Brain pericyte (primary cell): ENCODE measurements at regions not wholly inside any gene's neighbourhood (a gene's known extent, or its start where the extent isn't known, plus 50 kb on each side); places are given as distances from the start of the nearest gene placed in this dataset.

ENCODE experiments used
- DNase-seq: peaks from one replicate; pipeline ENCODE4 v3.0.0-alpha.2; 2012; ENCODE audit warnings: low read depth, low spot score

DNA sequence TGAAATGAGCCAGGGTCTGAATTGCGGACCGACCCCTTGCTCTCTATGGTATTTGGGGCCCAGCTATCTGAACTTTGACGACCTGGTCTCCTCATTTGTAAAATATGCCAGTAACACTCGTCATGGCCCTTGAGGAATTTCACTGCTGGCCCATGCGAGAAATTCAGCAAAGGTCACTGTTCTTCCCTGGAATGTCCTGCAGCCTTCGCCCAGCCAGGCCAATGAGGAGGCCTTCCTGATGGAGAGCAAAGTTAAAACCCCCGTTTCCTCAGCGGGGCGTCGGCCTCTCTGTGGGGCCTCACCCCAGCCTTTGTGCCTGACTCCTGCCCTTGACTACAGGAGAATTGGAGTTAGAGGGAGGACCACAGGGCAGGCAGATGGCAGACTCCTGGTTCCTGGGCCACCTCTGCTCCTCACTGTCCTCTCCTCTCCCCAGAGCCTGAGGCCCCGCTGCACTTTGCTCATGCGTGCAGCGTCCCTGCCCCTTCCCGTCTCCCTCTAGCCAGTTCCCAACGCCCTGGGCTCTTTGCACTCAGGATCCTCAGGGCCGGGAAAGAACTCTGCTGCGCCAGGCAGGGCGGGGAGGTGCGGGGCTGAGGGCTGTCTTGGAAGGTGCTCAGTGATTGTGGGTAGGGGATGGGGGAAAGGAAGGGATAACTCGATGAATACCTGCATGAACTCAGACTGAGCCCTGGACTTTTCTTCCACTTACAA lies 257.0 kb upstream of the RAB6C start:
- no peak for DNase-seq

DNA sequence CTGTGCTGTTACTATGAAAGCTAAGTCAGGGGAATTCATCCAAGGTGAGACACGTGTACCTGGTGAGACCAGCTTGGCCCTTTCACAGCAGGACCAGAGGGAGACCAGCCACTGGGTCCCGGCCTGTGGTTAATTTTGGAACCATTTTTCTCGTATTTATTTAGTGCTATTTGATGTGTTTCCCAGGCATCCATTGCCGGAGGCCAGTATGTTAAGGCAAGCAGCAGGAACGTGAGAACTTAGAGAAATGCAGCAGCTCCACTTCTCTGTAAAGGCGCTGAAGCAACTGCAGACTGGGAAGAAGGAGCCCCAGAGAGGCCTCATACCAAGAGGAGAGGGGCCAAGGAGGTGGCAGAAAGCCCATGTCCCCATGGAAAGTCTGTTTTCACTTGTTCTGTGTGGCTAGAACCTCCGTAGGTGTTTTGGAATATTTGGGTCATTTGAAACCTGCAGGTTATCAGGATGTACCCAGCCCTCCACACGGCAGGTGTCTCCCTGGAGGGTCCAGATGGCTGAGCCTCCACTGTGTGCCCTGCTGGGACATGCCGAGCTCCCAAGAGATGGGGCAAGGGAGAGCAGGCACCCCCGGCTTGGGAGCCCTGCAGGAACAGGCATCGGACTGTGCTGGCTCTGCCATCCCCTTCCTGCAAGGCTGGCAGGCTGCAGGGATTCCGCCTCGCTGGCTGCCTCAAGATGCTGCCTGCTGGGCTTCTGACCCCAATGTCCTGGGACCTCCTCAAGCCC lies 256.0 kb upstream of the RAB6C start:
- no peak for DNase-seq

DNA sequence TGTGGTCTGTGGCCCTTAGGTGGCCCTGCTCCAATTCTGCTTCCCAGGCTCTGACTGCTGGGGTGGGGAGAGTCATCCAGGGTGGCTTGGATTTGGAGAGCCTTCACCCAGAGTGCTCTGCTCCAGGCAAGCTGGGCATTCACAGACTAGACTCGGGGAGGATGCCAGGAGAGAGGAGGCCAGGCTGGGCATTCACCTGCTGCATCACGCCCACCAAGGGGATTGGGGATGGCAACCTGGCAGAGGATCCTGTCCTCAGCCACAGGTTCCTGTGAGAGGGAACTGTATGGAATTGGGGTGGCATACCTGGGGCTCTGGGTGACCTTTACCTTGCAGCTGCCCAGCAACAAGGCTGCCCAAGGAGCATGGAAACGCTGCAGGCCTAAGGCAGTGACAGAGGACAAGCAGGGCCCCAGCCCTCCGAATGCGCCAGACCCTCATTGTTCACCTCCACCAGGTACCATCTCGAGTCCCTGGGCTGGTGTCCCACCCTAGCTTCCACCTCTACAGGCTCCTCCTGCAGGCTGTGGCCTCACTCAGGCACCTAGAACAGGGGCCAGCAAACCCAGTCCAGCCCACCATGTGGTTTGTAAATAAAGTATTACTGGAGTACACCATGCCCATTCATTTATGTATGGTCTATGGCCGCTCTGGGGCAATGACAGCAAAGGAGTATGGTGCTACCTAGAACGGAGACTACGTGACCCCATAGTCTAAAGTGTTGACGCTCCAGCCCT lies 255.3 kb upstream of the RAB6C start:
- DNase-seq = no peak

DNA sequence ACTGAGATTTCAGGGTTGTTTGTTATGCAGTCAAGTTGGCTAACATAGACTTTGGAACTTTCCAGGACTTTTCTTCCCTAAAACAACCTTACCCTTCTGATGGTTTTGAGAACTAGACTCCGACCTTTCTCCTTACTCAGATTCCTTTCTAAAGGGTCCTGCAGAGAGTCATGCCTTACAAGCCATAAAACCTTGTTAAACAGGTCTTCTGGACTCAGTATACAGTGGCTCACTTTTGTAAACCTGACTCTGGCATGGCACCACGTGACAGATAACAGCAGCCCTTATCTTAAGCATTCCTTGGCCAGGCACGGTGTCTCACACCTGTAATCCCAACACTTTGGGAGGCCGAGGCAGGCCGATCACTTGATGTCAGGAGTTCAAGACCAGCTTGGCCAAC lies 253.2 kb upstream of the RAB6C start:
- no peak for DNase-seq

DNA sequence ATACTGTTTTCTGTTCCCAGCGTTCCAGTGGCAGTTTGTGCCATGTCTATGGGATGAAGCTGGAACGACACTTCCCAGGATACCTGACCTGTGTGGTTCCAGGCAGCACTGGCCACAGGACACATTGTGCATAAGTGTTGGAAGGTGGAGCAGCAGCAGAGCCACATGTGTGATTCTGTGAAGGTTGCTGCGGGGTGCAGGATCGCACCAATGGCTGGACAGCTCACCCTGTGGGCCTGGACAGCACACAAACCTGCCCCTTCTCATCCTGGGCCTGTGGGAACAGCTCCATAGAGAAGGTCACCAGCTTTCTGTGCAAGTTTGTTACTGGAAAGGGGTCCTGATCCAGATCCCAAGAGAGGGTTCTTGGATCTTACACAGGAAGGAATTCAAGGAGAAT lies 252.2 kb upstream of the RAB6C start:
- DNase-seq = no peak

DNA sequence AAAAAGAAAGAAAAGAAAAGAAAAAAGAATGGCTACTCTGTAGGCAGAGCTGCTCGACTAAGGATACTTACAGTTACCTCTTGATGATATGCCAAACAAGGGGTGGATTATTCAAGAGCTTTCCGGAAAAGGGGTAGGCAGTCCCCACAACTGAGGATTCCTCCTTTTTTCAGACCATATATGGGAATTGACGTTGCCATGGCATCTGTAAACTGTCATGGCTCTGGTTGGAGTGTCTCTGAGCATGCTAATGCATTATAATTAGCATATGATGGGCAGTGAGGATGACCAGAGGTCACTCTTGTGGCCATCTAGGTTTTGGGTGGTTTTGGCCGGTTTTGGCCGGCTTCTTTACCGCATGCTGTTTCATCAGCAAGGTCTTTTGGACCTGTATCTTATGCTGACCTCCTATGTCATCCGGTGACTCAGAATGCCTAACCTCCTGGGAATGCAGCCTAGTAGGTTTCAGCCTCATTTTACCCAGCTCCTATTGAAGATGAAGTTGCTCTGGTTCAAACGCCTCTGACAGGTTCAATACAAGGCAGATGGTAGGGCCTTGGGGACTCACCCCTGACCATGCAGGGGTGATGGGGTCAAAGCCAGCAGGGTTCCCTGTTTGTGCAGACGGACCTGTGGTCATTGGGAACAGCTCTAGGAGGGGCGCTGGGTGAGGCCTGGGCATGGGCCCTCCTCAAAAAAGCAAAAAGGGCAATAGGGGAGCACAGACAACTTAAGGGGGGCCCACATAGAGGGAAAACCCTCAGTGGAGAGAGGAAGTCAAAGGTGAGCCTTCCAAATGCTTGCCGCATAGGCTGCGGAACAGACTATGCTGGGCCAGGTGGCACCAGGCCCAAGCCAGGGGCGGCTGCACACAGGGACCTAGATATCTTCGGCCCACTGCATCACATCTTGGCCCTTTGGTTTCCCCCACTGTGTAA lies 251.2 kb upstream of the RAB6C start:
- no peak for DNase-seq

DNA sequence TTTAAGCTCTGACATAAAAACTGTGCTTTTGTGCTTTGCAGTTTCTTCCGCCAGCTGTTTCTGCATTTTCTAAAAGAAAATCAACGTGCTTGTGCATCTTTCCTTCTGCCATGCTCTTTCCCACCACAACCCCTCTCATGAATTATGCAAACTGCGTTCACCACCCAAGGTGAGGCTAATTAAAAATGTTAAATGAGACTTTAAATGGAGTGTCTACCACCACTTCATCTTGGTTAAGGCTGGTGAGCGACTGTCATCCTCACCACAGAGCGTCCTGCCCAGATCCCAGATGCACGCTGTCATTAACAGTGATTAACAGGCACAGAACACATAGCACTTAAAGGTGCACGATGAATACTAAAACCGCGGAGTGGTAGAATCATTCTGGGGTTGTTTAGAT lies 250.5 kb upstream of the RAB6C start:
- DNase-seq = no peak

DNA sequence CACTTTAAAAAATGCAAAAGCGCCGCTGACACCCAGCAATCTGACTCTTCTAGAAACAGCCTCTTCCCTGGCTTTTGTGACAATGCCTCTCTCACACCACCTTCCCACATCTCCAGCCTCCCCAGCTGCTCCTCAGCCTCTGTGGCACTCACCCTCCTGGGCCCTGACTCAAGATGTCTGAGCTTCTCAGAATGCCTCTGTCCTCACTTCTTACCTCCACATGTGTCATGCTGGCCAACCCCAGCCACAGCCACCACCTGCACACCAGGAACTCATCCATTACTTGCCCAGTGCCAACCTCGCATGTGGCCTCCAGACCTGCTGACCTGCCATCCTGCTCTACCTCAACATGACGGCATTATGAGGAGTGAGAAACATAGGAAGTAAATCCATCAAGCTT lies 249.8 kb upstream of the RAB6C start:
- peak; percentile 1 for DNase-seq

DNA sequence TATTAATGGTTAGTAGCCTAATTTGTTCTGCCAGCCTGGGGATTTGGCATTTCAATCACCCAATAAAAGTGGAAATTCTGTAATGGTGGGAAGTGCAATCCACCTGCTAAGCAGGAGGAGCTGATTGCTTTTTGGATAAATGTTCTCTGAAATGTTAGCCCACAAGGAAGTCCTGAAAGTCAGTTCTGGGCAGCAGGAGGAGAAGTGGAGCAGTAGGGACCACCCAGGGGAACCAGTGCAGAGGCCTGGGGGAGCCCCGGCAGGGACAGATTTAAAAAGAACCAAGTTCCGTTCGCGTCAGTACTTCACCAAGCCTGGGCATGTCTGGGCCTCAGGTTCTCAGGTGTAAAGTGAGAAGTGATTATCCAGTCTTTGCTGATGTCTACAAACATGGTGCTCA lies 248.5 kb upstream of the RAB6C start:
- DNase-seq = no peak

DNA sequence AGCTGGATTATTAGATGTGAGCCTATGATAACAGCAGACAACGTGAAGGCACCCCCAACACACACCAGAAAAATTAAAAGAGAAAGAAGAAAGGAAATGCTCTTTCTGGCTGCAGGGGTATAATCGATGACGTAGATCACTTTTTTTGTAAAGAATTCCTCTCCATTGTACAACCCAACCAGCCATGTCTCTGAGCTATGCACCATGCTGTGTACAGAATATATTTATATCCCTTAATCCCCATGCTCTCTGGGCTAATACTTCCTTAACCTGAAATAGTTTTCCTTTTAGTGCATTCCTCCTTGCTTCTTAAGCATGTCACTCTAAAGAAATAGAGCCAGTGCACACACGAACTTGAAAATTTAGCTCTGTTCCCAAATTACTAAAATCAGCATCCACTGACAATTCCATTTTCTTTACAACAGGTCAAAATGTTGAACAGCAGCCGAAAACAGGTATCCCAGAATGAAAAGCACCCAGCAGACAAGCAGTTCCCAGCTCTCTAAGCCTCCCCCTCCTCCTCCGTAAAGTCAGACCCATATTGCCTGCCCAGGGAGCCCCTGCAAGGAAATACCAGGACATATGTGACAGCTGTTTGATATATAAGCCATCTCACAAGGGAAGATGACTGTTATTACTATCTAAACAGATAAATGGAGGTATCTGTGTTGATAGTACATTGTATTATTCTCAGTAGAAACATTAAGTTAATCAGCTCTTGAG lies 247.4 kb upstream of the RAB6C start:
- DNase-seq = no peak

DNA sequence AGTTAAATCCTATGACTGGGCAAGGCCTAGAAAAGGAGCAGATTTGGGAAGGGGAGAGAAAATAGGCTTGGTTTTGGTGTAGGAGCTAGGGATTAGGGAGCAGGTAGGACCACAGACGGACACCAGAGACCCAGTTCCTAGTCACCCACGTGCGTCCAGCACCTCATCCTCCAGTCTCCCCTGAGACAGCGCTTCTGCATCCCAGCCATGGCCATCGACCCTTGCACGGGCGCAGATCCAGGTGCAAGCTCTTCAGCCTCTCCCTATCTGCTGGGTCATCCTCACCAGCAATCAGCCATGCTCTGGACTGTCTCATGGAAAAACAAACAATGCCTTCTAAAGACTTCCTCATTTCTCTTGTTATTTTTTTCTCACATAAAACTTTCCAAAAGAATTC lies 246.8 kb upstream of the RAB6C start:
- no peak for DNase-seq

DNA sequence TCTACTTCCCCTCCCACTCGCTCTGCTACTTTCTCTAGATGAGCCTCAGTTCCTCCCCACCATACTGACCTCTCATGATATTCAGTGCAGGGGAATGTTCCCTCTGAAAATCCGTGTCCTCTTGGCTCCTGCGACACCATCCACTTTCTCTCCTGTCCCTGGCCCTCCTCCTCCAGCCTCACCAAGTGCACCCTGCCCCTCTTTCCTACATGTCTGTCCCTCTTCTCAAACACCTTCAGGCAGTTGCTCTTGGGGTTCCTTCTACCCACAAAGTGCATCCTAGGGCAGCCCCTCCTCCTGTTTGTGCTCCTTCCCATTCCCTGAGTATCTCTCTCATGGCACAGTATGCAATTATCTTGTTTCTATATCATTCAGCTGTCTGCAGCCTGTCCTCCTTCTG lies 246.4 kb upstream of the RAB6C start:
- no peak for DNase-seq

DNA sequence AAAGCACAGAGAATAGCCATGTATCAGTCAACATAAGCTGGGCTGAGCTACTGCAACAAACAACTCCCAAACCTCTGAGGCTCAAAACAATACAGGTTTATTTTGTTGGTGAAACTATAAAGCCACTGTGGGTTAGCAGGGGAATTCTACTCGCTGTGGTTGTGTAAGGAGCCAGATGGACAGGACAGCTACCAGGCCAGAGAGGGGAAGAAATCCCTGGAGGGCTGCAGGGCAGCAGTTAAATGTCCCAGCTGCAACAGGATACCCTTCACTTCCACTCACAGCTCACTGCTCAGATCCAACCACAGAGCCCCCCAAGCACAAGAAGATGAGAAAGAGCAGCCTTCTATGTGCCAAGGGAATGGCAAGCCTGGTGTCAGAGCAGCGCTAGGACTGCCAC lies 245.9 kb upstream of the RAB6C start:
- no peak for DNase-seq

DNA sequence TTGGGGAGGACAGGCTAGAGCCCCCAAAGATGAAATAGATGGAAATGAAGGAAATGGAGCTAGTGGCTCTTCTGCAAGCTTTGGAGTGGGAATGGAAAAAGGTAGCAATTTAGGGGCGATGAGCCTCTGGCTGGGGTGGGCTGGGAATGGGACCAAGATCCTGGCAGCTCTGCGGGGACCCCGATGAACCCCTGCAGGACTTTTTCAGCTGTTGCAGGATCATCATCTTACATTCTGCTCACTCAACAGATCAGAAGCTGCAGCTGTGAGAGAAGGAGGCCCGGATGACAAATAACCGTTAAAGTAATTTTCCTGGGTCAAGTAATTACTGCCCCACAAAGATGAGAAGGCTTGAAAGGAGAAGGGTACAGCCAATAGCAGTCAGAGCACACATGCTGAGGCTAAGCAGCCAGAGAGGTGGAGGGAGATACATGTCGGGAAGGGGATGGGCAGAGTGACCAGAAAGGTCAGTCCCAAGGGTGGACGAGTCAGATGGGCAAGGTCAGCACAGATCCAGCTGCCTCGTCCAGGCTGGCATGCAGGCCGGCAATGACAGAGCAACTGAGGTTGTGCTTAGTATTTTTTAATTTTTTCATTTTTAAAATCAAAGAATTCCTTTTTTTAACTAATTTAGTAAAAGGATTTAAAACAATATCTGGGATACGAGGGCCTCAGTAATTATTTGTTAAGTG lies 245.0 kb upstream of the RAB6C start:
- DNase-seq = no peak

DNA sequence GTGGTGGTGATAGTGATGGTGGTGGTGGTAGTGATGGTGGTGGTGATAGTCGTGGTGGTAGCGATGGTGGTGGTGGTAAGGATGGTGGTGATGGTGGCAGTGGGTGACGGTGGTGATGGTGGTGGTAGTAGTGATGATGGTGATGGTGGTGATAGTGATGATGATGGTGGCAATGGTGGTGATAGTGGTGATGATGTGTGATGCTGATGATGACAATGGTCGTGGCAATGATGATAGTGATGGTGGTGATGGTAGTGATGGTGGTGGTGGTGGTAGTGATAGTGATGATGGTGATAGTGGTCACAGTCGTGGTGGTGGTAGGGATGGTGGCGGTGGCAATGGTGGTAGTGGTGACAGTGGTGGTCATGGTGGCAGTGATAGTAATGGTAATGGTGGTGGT lies 243.9 kb upstream of the RAB6C start:
- DNase-seq = no peak

DNA sequence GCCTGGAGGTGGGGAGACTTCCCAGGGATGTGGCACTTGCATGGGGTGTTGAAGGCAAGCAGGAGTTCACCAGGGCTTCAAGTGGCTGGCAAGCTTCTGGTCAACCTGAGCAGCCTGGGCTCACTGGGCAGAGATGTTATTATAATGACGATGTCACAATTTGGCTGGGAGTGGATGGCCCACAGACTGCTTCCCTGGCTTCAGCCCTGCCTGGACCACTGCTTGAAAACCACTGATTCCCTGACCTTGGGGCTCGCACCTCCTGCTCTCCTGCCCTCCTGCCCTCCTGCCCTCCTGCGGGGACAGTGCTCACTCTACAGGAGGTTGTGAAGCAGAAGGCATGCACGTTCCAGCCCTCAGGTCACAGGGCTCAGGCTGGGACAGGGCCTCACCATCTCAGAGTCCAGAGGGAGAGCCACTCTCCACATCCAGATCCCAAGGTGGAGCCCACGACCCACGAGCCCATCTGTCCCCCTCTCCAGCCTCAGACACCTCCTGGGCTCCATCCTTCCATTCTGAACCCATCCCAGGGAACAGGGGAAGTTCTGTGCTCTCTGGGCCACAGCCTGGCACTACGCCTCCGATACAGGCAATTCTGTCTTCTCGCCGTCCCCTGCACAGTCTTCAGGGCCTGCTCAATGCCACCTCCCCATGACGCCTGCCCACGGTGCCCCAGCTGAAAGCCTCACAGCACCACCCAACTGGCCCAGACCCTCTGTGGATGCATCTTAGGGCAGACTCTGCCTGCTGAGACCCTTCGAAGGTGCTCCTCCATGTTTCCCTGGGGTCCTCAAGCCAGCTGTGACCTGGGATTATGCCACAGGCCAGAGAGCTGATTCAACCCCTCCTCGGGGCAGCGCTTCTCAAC lies 241.6 kb upstream of the RAB6C start:
- no peak for DNase-seq

DNA sequence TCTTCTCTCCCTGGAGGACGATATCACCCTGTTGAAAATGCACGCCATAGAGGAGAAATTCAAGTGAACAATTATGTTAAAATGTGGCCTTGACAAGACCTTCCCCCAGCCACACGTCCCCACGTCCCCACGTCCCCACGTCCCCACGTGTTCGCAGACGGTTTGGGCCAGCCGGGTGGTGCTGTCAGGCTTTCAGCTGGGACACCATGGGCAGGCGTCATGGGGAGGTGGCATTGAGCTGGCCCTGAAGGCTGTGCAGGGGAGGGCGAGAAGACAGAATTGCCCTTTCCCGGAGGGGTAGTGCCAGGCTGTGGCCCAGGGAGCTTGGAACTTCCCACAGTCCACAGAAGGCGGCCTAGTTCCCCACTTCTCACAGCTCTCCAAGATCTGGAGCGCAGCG lies 240.7 kb upstream of the RAB6C start:
- no peak for DNase-seq

DNA sequence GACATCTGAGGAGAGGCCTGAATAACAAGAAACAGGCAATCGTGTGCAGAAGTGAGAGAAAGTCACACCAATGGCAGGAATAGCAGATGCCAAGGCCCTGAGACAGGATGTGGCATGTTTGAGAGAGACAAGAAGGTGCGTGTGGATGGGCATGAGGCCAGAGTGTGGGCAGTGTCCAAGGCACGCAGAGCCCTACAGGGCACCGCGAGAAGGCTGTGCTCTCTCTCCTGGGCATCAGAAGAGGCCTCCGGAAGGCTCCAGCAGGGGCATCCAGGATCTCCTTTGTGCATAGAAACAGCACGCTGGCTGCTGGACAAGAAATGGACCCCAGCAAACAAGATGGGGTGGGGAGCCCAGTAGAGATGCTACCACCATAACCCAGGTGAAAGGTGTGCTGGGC lies 239.0 kb upstream of the RAB6C start:
- no peak for DNase-seq

DNA sequence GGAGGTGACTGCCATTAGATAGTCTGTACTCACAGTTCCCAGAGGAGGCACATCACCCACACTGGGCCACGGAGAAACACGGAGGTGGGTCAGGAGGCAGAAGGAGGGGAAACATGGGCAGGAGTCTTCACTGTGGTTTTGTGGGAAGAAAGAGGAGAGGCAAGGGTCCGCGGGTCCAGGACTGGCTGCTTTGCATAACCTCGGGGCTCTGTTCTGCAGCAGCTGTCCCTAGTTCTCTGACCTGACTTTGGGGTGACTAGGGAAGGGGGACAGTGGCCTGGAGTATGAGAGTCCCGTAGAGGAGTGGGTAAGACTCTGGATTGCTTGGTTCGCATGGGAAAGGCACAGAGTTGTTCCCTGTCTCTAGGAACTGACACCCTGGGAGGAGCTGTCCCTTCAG lies 238.3 kb upstream of the RAB6C start:
- DNase-seq = no peak

DNA sequence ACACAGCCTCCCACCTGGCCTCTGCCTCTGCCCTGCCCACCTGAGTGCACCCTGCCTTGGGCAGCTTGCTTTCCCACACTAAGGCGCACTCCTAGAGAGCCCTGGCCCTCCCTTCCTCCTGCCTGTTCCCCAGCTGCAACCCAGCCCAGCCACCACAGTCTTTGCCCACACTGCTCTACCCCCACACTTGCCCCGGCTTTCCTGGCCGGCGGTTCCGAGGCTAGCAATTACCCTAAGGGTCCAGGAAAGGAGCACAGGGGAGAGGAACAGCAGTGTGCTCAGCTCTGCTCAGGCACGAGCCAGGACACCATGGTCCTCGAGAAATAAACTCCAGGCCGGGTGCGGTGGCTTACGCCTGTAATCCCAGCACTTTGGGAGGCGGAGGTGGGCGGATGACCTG lies 237.8 kb upstream of the RAB6C start:
- DNase-seq = no peak
